Epidermal melanocyte (primary cell): ENCODE measurements at regions not wholly inside any gene's neighbourhood (a gene's known extent, or its start where the extent isn't known, plus 50 kb on each side); places are given as distances from the start of the nearest gene placed in this dataset.

Experiments
- DNase-seq: peaks from one replicate; pipeline ENCODE4 v3.0.0; 2011; ENCODE audit warnings: low spot score; ENCODE audit not compliant: insufficient read length

DNA sequence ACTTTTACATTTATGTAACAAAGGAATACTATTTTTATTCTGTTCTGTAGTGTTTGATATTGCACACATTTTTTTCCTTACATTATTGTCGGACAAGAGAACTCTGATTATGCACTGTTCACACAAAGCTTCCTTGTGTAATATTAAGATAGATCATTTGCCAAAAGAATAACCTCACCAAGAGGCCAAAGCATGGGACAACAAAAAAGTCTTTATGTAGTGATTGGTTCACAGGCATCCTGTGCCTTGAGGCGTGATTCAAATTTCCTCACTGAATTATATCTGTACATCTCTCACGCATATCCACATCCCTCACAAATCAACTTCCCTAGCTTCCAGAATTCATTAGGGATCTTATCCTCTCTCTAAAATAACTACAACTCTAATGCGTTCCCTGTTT, 642.7 kb downstream of the NR4A2 start:
- DNase-seq, result peak; percentile 34

DNA sequence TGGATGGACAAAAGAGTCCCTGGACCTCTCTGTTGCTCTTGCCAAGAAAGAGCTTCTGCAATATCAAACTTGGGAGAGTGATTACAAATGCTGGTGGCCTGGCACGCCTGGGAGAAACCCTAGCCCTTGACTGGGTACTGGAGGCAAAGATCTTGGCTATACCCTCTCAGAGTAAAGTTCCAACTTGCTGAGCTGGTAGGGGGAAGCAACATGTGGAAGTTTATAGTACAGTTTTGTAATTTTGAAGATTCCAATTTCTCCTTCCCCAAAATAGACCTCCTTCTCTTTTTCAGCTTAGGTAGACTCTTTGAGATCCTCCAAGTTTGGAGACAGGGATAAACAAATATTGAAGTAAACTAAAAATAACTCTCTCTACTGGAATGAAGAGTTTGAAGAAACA, 645.3 kb downstream of the NR4A2 start:
- no peak for DNase-seq

DNA sequence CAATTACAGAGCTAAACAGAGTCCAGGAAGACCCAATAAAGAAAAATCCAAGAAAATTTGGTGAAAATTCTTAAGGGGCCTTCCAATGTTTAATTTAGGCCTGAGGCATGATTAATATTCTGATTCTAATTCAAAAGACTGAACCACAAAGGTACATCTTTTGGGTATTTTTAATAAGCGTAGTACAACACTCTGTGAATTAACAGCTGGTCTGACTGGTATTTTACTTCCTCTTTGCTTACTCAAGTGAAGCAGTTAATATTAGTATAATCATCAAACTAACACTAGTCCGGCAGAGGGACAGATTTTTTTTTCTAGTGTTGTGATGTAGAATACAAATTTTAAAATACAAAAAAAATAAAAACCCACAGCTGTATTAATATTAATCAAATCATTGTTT, 652.9 kb downstream of the NR4A2 start:
- no peak for DNase-seq

DNA sequence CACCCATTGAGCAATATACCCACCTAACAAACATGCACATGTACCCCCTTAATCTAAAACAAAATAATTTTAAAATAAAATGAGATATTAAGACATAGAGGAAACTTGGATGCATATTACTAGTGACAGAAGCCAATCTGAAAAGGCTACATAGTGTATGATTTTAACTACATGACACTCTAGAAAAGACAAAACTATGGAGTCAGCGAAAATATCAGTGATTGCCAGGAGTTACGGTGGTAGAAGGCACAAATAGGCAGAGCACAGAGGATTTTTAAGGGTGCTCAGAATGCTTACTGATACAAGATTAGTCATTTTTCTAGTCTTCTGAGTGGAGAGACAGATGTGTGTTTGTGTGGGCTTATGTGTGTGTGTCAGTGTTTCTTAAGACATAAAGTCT, 656.6 kb downstream of the NR4A2 start:
- no peak for DNase-seq

DNA sequence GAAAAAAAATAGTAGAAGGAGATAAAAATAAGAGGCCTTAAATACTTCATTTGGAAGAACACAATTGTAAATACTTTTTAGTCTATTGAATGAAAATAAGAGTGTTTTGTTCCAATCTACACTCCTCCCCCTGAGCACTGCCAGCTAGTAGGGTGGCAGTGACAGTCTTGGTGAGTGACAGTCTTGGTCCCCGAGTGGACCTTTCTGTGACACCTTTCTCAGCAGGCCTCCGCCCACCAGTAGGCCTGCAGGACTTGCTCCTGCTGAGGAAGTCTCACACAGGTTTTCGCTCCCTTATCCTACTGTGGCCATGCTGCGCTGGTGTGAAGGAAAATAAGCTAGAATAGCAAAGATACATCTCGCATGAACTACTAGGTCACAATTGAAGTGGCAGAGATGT, 666.8 kb downstream of the NR4A2 start:
- DNase-seq, result no peak

DNA sequence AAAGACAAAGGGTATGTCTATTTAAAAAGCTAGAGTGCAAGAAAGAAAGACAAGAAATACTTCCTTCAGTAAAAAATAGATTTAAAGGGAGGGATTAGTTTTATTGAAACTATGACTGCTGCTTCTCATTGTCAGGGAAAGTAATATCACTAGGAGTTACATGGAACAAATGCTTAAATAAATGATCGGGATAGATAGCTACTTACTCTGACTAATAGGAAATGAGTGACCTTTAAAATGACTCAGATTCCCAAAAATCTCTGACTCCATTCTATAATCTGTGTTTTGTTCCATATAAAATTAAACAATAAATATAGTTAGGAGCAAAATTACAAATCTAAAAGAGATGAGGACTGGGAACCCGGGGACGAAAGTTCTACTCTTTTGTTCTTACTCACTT, 669.3 kb downstream of the NR4A2 start:
- no peak for DNase-seq

DNA sequence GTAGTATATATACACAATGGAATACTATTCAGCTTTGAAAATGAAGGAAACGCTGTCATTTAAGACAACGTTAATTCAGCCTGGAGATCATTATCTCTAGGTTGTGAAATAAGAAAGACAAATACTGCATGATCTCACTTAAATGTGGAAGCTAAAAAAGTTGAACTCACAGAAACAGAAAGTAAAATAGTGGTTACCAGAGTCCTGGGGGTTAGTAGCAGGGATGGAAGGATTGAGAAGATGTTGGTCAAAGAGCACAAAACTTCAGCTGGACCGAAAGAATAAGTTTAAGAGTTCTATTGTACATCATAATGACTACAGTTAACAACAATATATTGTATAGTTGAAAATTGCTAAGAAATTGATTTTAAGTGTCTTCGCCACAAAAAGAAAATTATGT, 670.3 kb downstream of the NR4A2 start:
- no peak for DNase-seq

DNA sequence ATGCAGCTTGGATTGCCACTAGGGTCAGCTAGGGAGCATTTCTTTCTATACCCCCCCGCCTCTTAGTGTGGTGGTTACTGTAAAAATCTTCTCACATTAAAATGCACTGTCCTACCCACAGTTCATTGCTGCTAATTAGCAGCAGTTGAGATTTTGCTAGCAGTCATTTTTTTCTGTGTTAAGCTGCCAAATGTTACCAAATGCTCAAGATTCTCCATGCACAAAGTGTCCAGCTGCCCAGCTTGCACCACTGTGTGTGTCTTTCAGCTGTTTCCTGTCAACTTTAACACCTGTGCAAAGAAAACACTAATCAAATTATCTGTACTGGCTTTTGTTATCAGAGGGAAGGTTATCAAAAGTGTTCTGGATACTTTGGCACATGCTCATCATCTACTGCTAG, 679.3 kb downstream of the NR4A2 start:
- no peak for DNase-seq

DNA sequence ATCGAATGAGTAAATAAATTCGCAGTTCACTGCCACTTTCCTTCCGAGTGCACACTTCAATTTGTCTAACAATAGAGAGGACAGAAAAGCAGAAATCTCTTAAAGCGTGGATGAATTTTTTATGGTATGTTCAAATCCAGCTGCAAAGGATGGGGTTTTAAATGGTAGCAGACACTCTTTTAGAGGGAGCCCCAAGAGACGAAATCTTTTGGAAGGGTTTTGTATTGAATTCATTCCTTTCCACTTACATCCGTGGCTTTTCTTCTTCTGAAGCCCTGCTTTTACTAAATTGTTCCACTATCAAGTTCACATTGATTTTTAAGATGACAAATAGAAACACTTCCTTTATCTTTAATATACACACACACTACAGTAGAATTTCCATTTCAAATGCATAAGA, 680.7 kb downstream of the NR4A2 start:
- DNase-seq, result no peak

DNA sequence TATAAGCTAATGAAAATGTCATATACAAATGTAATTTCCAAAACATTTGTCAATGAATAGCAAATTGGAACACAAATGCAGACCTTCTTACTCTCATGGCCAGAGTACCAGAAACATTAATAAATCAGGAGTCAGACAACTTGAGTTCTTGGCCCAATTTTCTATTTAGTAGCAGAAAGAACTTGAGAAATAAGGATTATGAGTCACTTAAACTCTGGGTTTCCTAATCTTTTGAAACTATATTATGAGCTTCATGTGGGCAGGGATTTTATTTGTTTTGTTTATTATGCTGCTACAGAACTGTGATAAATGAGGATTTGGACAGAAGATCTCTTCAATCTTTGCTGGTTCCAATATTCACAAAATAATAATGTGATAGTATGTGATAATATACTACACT, 686.7 kb downstream of the NR4A2 start:
- DNase-seq, result no peak

DNA sequence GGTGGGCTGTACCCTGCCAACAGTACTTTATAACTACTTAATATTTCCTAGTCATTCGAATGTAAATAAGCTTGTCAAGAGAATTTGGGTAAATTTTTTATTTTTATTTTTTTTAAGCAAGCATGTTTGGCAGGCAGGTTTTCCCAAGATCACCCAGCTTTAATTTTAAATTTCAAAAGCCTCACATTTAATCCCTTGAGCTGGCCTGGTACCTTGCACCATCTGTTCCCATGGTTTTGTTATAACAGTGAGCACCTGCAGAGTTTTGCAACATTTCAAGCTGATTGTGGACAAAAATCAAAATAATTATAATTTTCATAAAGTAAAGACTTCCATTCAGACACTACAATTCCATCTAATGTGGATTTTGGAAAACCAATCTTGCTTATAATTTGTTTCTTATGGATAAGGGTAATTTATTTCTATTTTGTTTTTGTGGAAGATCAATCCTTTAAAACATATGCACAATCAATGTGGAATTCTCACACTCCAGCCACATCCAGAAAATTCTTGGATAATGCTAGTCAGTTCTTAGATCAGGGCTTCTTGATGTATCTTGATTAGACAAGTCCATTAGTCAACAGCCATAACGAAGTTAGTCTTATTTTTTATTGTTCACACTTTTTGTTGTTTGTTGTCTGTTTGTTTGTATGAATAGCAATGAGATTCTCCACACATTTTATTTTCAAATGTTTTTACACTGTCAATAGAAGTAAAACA, 689.3 kb downstream of the NR4A2 start:
- no peak for DNase-seq

DNA sequence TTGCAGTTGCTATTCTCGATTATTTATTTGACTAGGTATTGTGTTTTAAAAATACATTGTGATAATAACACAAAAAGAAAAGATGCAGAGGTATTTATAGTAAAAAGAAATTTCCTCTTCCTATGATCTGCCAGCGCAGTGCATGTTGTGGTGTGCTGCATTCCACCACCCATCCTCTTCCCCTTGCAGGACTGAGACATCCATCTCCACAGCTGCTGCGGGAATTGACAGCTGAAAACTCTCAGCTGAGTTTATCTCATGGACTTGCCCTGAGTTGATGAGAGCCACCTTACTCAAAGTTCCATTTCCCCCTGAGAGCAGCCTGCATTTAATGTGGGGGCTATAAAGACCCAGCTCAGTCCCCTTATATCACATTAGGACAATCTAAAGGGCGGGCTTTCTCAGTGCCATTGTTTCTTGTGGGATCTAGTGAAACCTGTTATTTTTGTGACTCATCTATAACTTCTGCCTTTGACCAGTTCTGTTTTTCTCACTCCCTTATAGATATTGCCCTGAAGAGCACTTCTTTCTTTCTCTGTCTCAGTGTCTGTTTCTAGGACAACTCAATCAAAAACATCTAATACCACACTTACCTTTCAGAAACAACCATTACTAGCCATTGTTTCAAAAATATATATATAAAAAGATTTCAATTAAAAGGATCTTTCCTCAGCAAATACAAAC, 698.5 kb downstream of the NR4A2 start:
- DNase-seq, result no peak

DNA sequence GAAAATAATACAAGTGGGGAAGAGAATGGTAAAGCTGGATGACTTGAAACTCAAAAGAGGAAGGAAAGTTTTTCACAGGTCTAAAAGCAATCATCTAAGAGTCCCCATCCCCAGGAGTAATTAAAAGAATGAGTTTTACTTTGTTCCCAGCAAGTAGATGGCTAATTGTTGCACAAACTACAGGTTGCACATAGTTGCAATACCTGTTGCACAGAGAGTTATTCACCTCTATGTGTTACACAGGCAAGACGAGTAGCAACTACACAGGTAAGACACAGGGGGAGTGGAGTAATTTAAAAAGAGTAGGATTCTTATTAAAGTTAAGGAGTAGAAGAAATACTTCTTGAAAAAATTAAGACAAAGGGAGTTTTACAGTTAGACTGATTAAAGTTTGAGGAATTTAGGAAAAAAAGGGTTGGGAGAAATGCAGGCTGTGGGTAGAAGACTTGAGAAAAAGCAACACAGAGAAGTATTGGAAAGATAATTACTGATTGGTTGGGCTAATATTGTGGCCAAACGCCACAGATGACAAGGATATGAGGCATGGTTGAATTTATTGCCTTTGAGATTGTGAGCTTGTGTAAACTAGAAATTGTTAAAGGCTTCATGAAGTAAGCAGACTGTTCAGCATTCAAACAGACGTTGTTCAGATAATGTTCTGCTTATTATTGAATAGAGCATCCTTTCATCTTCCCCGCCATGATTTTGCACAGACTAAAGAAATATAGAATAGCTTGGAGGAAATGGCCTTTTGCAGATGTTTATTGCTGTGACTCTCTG, 699.3 kb downstream of the NR4A2 start:
- no peak for DNase-seq

DNA sequence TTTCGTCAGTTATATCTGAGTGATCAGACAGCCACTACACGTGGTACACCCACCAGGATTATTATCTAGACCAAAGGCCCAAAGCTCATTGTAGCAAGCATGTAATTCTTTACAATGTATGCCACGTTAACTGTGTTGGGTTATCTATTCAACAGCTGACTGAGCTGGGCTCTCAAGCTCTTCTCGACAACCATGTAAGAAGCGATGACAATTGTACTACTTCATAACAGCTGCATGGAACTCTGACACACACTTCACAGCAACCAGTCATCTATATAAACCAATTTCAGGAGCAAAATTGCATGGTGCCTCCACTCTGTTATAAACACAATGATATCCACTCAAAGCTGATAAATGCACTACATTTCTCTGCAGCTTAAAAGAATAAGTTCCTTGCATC, 701.8 kb downstream of the NR4A2 start:
- no peak for DNase-seq

DNA sequence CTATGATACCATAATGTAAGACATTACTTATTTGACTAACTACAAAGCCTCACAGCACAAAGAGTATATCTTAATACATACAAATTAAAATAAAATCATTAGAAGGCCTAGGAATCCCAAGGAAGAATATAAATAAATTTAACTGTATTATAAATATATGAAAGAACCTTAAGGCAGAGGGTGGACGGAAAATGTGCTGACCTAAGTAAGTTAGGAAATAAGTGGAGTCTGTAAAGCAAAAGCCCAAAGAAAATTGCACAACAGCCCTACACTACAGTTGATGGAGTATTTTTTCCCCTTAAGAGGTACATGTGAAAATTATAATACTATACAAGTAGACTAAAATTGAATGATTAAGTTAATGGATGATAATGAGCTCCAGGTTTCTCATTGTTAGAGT, 710.1 kb downstream of the NR4A2 start:
- no peak for DNase-seq

DNA sequence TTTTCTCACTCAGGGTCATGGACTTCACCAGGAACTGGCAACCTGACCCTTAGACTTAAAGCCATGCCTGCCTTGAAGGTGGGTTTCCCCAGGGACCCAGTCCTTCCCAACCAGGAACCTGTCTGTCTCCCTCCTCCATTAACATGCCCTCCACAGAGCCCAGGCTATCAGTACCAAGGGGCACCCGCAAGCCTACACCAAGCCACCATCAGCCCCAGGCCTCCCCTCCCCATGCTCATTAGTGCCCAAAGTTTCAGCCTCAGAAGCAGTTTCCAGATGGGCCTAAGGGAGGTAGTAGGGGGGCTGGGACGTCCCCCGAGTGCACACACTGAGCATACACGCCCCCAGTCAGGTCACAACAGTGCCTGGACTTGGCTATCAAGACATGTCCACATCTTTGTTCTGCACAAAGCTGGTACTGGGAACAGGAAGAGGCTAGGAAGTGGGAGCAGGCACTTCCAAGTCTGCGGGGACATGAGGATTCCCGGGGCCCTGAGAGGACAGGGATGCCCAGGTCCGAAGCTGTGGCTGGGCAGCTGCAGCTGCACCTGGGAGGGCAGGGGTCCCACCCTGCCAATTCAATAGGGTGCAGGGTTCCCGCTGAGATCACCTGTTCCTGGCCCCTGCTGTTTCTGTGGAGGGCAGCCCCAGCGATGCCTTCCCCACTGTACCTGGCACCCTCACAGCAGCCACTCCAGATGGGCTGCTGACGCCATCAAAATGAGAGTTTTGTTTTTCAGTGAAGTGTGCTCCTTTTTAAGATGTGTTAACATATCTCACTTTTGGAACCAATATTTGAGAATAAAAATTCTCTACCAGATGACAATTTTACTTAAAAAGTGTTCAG, 731.4 kb downstream of the NR4A2 start:
- DNase-seq, result no peak

DNA sequence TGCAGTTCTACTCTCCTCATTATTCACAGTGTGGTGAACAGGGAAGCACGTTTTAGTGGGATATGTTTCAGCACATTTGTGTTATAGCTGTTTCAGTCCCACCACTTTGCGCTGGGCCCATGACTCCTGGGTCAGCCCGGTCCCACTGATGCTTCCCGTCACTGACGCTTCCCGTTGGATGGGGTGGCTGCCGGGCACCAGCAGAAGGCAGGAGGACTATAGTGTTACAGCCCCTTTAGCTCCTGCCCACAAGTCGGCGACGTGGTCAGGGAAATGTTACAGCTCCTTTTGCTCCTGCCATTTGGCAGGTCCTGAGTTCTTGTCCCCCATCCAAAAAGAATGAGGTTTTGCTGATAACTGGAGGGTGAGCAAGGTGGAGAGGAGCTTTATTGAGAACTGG, 732.2 kb downstream of the NR4A2 start:
- DNase-seq, result no peak

DNA sequence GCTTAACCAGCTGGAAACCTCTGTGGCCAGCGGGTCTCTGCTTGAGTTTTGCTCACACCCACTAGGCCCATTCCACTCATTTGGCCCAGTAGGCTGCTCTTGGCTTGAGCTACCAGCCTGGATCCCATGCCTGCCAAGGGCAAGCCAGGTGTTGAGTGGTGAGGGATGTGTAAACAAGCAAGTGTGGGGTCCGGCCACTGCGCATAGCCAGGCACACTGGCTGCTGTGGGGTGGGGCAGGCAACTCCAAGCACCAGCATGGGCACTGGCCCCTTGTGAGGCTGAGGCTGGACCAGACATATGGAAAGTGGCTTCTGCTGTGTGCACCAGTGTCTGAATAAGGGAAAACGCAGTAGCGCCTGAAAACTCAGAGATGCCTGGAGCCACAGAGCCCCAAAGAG, 732.7 kb downstream of the NR4A2 start:
- no peak for DNase-seq

DNA sequence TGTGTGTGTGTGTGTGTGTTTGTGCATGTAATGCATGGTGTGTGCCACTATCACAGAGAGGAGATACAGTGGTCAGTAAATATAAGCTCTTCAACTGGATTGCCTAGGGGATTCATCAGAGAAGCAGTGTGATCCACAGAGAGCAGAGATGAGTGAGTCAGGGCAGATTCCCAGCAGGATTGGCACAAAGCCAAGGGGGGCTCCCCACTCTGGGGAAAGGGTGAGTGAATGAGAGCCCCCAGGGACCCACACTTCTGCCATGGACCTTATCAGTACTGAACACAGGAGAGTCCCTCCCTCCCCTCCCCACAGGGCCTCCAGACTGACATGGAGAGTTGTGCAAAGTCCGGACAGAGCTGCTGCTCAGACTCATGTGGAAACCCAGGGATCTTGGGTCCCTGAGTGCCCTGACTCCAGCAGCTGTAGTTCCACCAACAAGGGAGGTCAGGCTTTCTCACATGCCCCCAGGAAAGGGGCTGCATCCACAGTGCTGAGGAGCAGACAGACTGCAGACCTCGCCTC, 748.8 kb downstream of the NR4A2 start:
- DNase-seq, result no peak

DNA sequence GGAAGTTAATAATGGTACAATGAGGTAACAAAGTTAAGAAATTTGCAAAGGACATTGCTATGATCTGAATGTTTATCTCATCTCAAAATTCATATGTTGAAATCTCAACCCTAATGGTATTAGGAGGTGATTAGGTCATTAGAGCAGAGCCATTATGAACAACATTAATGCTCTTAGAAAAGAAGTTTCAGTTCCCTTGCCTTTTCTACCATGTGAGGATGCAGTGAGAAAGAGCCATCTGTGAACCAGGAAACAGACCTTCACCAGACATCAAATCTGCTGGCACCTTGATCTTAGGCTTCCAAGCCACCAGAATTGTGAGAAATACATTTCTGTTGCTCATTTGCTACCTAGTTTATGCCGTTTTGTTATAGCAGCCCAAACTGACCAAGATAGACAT, 757.6 kb downstream of the NR4A2 start:
- DNase-seq, result no peak

DNA sequence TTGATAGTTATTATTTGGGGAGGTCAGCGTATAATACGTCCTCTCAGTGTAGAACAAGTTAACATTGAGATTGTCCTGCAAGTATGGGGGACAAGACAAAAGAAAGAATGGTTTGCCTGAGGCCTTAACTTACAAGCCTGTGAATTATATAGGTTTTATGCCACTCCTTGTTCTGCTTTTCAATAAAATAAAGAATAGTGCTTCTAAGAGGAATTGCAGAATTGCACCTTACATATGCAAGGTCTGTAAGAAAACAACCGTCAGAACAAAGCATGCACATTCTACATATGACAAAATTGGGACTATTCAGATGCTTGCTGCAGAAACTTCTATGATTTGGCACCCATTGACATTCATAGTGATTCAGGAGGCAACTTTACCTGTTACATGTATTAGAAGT, 785.0 kb downstream of the NR4A2 start:
- DNase-seq, result no peak
